ENCODE measurements at regions not wholly inside any gene's neighbourhood (a gene's known extent, or its start where the extent isn't known, plus 50 kb on each side); places are given as distances from the start of the nearest gene placed in this dataset.

DNA sequence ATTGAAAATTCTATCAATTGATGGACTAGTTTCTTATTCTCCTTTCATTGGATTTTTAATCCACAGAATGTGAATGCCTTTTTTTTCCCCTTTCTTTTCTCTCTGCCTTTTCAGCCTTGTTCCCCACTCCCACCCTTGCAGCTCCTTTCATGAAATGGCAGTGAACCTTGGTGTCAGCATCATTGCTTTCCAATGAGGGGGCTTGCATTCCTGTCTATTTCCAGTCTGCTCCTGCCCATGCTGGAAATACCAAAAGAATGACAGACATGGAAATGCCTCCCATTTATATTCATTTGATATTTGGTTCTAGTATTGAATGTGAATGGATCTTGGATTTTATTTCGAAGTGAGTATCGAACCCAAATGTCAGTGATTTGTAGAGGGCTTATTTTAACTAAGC, 162.7 kb upstream of the SGCD start (continued):
- no peak for TF ChIP-seq REST (IDR thresholded peaks at IDR 0.05)
- no peak for TF ChIP-seq NR2F2 (IDR thresholded peaks at IDR 0.05)
- TF ChIP-seq JUND (IDR thresholded peaks at IDR 0.05), result no peak
- TF ChIP-seq TAF1 (conservative IDR thresholded peaks at IDR 0.05), result no peak
- TF ChIP-seq SP1 (IDR thresholded peaks at IDR 0.05), result no peak
- no peak for TF ChIP-seq MAX (IDR thresholded peaks at IDR 0.05)
- TF ChIP-seq FOXA1 (IDR thresholded peaks at IDR 0.05), result no peak
- TF ChIP-seq RXRA (IDR thresholded peaks at IDR 0.05), result no peak
- no peak for TF ChIP-seq FOXA2 (IDR thresholded peaks at IDR 0.05)
- TF ChIP-seq CTCF (IDR thresholded peaks at IDR 0.05; ENCODE audit: low read depth, low read length, missing input control), result no peak

DNA sequence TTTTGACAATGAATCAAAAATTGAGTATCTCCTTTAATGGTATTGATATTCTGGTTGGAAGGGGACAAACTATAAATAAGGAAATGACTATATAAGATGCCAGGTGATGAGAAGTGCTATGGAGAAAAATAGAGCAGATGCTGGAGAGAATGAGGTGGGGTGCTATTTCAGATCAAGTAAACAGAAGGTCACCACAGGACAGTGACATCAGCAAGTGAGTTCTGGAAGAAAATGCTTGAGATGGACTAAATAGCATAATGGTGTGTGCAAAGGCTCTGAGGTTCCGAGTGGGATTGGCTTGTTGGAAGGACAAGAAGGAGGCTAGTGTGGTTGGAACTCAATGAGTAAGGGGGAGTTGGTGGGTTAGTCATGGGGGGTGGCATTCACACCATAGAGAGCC, 157.5 kb upstream of the SGCD start:
- no peaks in the 10 kb centered on the region for H3K36me3 ChIP-seq (ENCODE audit: control insufficient read depth in 4 of 4, insufficient read depth in 3 of 4, low read depth in 1 of 4, low read length in 3 of 4)
- WGBS, result 86% methylated on average over 1 of the region's 1 CpG

More for the DNA sequence above, 157.5 kb upstream of the SGCD start:
- H3K4me1 ChIP-seq (ENCODE audit: control insufficient read depth in 4 of 4, insufficient read depth in 4 of 4, low read length in 3 of 4), result no peaks in the 10 kb centered on the region
- H3K9me3 ChIP-seq (ENCODE audit: control insufficient read depth in 4 of 4, low read length in 3 of 4), result no peaks in the 10 kb centered on the region
- H3K27me3 ChIP-seq (ENCODE audit: control insufficient read depth in 4 of 4, insufficient read depth in 4 of 4, low read length in 3 of 4), result no peaks in the 10 kb centered on the region
- TF ChIP-seq JUND (IDR thresholded peaks at IDR 0.05), result no peak
- TF ChIP-seq TAF1 (conservative IDR thresholded peaks at IDR 0.05), result no peak
- no peak for TF ChIP-seq SP1 (IDR thresholded peaks at IDR 0.05)
- no peak for TF ChIP-seq MAX (IDR thresholded peaks at IDR 0.05)
- no peak for TF ChIP-seq HNF4G (IDR thresholded peaks at IDR 0.05)
- no peak for TF ChIP-seq RXRA (IDR thresholded peaks at IDR 0.05)
- TF ChIP-seq HNF4A (conservative IDR thresholded peaks at IDR 0.05), result no peak
- TF ChIP-seq FOXA1 (IDR thresholded peaks at IDR 0.05), result no peak
- no peak for TF ChIP-seq RAD21 (IDR thresholded peaks at IDR 0.05)
- TF ChIP-seq GABPA (IDR thresholded peaks at IDR 0.05 in 1 of 2, conservative IDR thresholded peaks at IDR 0.05 in 1 of 2), result no peak
- no peak for TF ChIP-seq CTCF (IDR thresholded peaks at IDR 0.05; ENCODE audit: low read depth, low read length, missing input control)
- no peak for TF ChIP-seq ZBTB33 (IDR thresholded peaks at IDR 0.05)
- TF ChIP-seq FOXA2 (IDR thresholded peaks at IDR 0.05), result no peak
- no peak for TF ChIP-seq YY1 (IDR thresholded peaks at IDR 0.05)
- TF ChIP-seq NR2F2 (IDR thresholded peaks at IDR 0.05), result no peak
- no peak for TF ChIP-seq REST (IDR thresholded peaks at IDR 0.05)
- TF ChIP-seq, protein P1, sequence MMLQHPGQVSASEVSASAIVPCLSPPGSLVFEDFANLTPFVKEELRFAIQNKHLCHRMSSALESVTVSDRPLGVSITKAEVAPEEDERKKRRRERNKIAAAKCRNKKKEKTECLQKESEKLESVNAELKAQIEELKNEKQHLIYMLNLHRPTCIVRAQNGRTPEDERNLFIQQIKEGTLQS (IDR thresholded peaks at IDR 0.05), result no peak
- no peak for DNase-seq (ENCODE audit: low spot score)
- no peak overlapping the region for H3K4me3 ChIP-seq (ENCODE audit: low read depth in 1 of 3, low read length in 3 of 3)
- H3K27ac ChIP-seq (ENCODE audit: low read depth in 1 of 2, low read length in 2 of 2), result no peak overlapping the region
- H3K9ac ChIP-seq (ENCODE audit: low read depth in 1 of 2, low read length in 2 of 2), result no peak overlapping the region

All from liver (tissue), 8 donors.